IPS-18c (cell line): ENCODE measurements at regions not wholly inside any gene's neighbourhood (a gene's known extent, or its start where the extent isn't known, plus 50 kb on each side); places are given as distances from the start of the nearest gene placed in this dataset.

Experiments used
- H3K4me3 ChIP-seq: 2 replicates; pipeline ENCODE4 v1.7.0; 2013; ENCODE audit warnings: low read depth, mild to moderate bottlenecking, low read length, moderate library complexity; ENCODE audit not compliant: insufficient read depth
- H3K9me3 ChIP-seq: one replicate; pipeline ENCODE4 v1.6.1; 2013; ENCODE audit warnings: mild to moderate bottlenecking, low read length, moderate library complexity; ENCODE audit not compliant: control insufficient read depth, insufficient read depth

DNA sequence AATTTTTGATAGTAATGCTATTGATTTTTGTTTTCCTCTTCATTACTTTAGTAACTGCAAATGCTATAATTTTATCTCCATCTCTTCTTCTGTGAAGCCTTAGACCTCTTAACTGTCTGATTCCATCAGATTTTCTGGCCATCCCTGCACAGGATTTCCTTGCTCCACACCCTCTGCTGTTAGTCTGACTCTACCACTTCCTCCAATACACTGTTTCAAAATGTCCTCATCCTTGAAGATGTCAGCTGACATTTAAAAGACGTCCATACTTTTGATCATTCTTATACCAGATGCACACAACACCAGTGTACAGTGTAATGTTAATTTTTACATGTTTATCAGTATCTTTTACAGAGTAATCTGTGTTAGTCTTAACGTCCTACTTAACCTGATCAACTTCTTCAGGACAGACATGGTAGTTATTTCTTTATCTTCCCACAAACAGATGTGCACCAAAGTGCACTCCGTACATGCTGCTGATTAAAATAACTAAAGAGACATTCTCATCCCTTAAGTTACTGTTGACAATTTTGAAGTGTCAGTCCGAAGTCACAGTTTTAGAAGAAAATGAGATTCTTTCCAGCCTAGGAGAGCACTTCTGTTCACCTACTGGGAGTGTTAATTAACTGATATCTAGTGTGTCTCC is 102.4 kb upstream of the RASGRP1 start:
- H3K4me3 ChIP-seq, result no peak overlapping the region
- H3K9me3 ChIP-seq, result no peaks in the 10 kb centered on the region

DNA sequence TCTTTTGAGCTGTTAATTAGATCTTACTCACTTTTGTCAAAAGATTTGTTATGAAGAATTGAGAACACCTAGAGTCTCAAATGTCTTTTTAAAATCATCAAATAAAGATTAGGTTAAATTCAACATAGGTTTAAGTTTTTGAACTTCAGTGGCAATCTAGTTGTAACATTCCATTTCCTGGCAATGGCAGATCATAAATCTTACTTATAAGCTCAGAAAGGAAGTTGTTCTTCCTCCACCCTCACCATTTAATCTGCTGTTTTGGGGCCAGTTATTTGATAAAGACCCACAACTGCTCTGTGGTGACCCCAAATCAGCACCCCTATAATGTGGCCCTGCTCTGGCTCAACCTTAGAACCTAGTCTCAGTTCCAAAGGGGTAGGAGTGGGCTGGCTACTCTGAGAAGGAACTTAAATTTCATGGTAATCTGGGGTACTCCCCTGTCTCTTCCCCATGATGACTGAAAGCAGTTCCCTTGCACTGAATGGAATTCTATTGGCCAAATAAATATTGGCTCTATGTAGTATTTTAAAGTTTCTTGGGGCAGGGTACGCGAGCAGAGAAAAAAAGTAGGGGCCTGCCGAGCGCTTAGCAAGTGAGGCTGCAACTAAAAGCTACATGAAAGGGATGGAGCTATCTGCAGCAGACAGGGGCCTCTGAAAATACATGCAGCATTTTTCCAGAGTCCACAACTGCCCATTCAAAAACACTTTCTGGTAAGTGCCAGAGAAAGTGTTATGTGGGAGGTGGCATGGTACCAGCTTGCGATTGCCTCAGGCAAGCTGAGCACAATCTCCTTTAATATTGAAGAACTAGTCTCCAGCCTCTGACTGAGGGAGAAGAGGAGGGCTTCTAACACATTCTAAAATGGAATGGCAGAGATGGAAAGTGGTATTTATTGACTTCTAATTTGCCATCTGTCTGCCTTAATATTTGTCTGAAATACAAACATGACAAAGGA is 103.6 kb upstream of the RASGRP1 start:
- H3K9me3 ChIP-seq, result no peaks in the 10 kb centered on the region
- no peak overlapping the region for H3K4me3 ChIP-seq

DNA sequence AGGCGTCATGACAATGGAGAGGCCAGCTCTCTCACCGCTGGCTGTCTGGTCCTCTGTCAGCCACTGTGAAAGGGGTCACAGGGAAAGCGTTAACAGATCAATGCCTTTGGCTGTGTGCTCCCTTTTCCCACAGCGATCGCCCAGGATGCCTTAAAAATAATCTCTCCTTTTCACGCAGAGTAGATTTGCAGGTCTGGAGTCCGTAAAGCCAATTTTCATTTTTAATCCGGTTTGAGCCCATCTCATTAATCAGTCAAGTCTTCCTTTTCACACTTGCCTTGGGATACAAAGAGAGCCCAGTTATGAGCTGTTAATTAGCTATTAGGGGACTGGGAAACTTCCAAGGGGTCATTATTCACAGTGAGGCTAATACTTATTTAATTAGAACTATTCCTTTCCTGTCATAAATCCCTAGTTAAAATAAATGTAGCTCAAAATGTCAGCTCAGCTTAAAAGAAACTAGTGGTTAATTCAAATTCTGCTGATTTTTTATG is 104.3 kb upstream of the RASGRP1 start:
- Histone ChIP-seq H3K4me3 (no peak overlapping the region), H3K9me3 (no peaks in the 10 kb centered on the region)

DNA sequence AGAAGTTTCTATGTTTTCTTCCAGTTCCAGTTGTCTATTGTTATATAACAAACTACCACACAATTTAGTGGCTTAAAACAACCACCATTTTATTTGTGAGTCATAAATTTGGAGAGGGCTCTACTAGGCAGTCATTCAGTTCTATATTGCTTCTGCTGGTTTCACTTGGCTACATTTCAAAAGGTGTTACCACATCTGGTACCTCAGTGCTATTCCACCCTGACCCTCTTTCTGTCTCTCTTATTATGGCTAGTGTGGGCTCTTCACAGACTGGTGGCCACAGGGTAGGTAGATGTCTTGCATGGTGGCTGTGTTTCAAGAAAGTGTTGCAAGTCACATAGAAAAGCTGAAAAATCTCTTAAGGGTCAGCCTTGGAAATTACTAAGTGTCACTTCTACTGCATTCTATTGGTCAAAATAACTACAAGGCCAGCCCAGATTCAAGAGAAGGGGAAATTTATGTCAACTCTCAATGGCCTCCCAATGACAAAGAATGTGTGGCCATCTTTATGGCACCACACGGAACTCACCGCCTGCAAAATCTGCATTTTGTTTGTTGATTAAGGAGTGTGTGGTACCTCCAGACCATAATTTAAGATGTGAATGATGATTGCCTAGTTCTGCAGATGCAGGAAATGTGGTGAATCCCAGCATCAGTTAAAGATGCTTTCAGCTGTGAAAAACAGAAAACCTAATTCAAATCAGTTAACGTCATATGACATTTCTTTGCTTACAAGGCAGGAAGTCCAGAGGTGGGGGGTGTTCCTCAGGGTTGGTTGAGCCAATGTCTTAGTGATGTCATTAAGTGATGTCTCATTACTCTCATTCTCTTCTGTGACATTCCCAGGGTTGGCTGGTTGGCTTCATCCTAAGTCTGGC is 105.8 kb upstream of the RASGRP1 start:
- H3K9me3 ChIP-seq, result no peaks in the 10 kb centered on the region

DNA sequence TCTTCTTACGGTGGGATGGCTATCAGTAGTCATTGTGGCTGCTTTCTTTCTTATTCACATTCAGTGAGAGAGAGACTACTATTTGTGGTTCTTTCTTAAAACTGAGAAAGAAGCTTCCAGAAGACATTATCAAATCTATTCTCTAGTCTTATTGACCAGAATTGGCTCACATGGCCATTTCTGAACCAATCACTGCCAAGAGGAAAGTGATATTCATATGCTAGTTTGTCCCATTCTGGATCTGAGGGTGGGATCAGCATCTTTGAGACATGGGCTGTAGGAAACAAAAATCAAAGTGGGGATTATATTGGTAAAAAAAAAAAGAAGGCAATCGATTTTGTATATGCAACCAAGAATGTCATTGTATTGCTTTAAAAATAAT is 106.4 kb upstream of the RASGRP1 start:
- no peaks in the 10 kb centered on the region for H3K9me3 ChIP-seq
- H3K4me3 ChIP-seq, result no peak overlapping the region

More for the DNA sequence above, 105.8 kb upstream of the RASGRP1 start:
- H3K4me3 ChIP-seq, result no peak overlapping the region

DNA sequence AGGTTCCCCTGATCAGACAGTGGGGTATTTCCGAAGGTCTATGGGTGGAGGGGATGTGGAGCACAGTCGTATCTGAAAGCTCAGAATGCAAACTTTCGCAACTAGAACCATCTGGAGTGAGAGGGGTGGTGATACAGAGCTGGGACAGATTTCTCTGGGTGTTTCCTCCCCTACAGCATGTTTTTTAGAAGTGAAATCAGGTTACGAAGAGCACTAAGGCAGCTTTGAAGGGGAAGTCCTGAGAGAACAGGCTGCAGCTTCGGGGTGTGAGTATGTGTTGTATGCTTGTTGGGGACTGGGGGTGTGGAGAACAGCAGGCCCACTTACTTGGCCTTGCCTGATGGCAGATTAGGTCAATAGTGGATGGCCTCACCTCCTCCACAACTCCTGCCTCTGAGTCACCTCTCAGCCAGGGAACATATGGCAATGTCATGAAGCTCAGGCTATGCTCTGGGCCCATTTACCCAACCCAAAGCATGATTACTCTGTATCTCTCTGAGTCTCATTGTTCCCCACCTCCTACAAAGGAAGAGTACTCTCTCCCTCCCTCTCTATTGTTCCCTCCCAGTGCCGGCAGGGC is 107.2 kb upstream of the RASGRP1 start:
- Histone ChIP-seq H3K4me3 (no peak overlapping the region), H3K9me3 (no peaks in the 10 kb centered on the region)

DNA sequence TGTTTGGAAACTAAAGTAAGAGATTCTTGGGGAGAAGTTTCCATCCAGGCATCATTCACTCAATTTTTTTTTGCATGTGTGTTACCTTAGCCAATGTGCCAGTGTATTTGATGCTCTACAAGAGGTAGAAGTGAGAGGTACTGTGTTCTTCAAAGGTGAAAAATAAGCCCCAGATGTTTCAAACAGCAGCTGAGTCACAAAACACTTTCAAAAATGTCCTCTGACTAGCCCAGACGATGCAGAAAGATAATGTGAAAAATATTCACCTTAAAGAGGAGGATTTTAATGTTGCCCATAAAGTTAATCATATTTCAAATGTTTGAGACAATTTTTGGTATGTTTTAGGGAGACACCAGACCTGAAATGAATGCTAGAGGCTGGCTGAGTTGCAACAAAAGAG is 107.7 kb upstream of the RASGRP1 start:
- Histone ChIP-seq H3K4me3 (no peak overlapping the region), H3K9me3 (no peaks in the 10 kb centered on the region)

DNA sequence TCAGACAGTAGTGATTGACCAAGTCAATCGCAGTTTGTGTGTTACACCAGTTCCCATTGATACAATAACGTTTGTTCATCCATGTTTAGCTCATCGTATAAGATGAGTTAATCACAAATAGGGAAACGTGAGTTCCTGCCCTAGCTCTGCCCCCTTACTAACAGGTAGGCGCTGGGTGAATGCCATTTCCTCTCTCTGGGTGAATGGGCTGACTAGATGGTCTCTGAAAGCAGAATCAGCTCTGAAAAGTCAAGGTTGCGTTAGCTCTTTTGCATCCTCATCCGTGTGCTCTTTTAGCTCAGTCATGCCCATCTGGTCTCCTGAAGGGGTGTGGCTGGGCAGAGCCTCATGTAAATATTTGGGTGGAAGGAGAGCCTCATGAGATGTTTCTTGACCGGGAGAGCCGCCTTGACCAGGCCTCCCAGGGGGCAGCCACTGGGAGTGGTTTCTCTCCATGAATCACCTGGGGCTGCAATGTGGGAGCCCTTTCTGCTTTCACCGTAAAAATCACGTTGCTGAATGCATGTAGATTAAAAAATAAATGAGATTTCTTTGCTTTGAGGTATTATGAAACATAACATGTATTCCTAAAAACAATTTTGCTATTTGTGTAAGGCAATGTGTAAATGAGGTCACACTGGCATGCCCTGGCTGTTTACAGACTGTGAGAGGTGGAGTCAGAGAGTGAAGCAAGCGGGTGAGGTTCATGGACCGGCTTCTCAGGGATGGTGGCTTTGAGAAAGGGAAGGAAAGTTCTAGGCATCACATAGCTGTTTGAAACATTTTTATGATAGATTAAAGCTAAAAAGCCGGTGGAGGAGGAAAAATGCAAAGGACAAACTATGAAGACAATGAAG is 108.4 kb upstream of the RASGRP1 start:
- Histone ChIP-seq H3K9me3 (no peaks in the 10 kb centered on the region), H3K4me3 (no peak overlapping the region)

DNA sequence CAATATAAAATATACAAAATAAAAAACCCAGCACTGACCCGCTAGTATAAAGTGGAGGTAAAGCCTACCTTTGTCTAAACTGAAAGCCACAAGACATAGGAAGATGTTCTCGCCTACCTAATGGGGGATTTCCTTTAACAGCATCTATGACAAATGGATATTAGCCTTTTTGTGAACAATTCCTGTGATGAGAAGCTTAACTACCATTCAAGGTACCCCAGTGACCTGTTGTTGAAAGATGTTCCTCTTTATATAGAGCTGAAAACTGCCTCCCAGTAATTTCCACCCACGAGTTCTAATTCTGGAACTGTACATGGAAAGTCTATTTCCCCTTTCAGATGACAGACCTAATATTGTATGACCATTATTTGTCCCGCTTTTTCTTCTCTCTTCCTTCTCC is 109.8 kb upstream of the RASGRP1 start:
- Histone ChIP-seq H3K9me3 (peaks cover 3% of the 10 kb centered on the region), H3K4me3 (no peak overlapping the region)

DNA sequence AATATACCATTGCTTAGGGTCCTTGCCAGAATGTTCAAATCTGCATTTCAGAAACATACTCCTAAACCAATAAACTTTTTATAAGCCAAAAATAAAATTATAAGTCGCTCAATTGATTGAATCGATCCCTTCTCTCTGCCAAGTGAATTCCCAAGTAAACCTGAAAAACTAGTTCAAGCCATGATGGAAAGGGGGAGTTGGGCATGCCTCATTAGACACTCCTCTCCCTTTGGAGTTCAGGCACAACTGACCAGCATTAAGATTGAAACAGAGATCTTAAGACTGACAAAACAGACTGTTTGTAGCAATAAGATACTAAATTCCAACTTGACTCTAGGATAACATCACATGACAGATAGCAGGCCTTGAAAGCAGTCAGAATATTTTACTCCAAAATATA is 113.7 kb upstream of the RASGRP1 start:
- peaks cover 3% of the 10 kb centered on the region for H3K9me3 ChIP-seq
- no peak overlapping the region for H3K4me3 ChIP-seq

DNA sequence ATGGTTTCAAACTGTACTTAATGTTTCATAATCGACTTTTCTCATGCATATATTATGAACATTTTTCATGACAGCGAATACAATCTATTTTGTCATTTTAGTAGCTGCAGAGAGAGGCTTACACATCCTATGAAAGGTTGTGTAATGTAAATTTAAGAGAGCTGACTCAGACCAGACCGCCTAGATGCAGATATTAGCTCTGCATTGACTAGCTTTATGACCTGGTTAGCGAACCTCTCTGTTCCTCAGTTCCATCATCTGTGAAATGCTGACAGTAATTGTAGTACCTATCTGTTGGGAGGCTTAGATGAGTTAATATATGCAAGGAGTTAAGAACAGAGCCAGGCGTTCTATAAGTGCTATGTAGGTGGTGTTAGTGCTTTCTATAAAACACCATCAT is 116.2 kb upstream of the RASGRP1 start:
- no peak overlapping the region for H3K4me3 ChIP-seq
- peaks cover 3% of the 10 kb centered on the region for H3K9me3 ChIP-seq

DNA sequence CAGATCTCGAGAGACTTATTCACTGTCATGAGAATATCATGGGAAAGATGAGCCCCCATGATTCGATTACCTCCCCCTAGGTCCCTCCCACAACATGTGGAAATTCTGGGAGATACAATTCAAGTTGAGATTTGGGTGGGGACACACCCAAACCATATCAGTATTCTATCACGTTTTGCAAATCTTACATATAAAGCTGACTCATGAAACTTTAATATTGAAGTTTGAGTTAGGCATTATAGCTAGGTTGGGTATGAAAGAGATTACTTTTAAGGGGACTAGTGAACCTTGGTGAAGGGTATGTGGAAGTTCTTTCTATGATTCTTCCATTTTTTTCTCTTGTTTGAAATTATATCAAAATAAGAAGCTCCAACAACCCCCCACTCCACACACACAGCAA is 117.7 kb upstream of the RASGRP1 start:
- Histone ChIP-seq H3K4me3 (no peak overlapping the region), H3K9me3 (peaks cover 3% of the 10 kb centered on the region)

DNA sequence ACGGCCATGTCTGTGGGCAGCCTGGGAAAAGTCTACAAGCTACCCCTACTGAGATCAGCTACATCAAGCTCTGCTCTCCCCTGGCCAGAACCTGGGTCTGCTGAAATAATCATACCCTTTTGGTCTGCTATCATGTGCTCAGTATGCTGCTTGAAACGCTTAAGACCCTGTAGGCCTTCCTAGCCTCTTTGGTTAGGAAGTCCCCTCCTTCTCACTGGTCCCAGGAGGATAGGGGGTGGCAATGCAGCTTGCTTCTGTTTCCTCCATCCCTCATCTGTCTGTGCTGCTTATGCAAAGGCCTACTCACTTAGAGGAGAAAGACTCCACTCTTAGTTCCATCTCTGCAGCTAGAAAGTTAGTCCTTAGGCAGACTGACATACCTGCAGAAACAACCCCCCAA is 118.2 kb upstream of the RASGRP1 start:
- Histone ChIP-seq H3K9me3 (peaks cover 3% of the 10 kb centered on the region), H3K4me3 (no peak overlapping the region)

DNA sequence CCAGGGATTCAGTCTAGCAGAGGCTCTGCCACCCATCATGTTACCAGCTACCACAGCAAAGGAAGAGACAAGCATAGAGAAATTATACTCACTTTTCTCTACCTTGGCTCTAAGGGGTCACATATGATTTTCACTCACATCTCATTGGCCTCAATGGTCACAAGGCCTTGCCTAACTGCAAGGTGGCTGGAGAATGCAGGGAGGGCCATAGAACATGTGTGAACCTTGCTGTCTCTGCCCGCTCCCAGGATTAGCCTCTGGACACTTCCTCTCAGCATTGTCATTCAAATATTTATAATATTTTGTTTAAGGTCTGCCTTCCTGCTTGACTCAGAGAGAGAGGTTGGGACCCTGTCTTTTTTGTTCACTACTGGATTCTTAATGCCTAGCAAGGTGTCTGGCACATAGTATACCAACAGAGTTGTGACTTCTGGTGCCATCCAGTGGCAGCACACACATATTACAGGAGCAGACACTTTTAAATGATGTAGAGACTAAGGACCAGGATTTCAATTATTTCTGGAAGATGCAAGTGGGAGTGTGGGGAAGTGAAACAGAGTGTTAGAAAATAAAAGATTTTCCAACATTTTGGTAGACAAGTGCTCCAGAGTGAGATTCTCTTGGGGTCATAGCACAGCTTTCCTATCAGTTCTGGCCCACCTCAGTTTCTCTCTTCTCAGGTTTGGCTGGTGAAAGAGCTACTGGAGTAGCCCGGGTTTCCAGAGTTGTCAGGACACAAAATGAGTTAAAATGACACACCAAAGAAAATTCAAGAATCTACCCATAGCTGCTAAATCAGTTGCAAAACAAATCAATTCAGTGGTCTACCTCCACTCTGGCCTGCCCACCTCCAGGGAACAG is 119.0 kb upstream of the RASGRP1 start:
- Histone ChIP-seq H3K9me3 (no peaks in the 10 kb centered on the region), H3K4me3 (no peak overlapping the region)

DNA sequence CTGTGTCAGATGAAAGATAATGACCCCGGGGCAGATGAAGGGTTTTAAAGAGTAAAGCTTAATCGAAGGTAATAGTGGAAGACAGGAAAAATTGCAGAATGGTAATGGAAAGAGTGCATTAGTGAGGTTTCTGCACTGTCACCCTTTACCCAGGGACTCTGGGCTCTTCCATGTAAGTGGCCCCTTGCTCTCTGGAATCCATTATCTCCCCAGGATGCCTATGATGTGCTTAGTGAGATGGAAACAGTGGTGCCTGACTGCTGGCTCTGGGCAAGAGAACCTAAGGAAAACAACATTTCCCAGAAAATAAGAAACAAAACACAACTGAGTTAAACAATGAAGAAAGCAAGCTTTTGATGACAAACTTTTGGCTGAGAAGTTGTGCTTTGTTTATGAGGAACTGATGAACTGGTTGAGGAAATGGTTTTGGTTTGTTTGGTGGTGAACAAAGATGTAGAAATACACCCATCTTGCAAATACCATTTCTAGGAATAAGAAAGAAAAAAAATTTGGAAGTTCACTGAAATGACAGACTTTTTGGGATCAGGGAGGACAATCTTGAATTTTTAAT is 119.9 kb upstream of the RASGRP1 start:
- no peaks in the 10 kb centered on the region for H3K9me3 ChIP-seq
- H3K4me3 ChIP-seq, result no peak overlapping the region
